AG09309 (cell line): ENCODE measurements at regions not wholly inside any gene's neighbourhood (a gene's known extent, or its start where the extent isn't known, plus 50 kb on each side); places are given as distances from the start of the nearest gene placed in this dataset.

Source experiments
- DNase-seq: peaks from one replicate; pipeline ENCODE4 v3.0.0-alpha.2; 2010; ENCODE audit warnings: low read depth
- H3K4me3 ChIP-seq: 2 replicates; pipeline ENCODE4 v1.5.1; 2011; ENCODE audit warnings: mild to moderate bottlenecking, low read depth, low read length, moderate library complexity; ENCODE audit not compliant: control insufficient read depth
- TF ChIP-seq, protein P1 (sequence below): IDR thresholded peaks from 2 replicates; pipeline ENCODE4 v1.5.1; 2011; ENCODE audit warnings: mild to moderate bottlenecking, low read depth, low read length, inconsistent platforms; ENCODE audit not compliant: insufficient read depth, control insufficient read depth; ENCODE audit errors: missing control alignments

- no peak for DNase-seq
- TF ChIP-seq, protein P1, sequence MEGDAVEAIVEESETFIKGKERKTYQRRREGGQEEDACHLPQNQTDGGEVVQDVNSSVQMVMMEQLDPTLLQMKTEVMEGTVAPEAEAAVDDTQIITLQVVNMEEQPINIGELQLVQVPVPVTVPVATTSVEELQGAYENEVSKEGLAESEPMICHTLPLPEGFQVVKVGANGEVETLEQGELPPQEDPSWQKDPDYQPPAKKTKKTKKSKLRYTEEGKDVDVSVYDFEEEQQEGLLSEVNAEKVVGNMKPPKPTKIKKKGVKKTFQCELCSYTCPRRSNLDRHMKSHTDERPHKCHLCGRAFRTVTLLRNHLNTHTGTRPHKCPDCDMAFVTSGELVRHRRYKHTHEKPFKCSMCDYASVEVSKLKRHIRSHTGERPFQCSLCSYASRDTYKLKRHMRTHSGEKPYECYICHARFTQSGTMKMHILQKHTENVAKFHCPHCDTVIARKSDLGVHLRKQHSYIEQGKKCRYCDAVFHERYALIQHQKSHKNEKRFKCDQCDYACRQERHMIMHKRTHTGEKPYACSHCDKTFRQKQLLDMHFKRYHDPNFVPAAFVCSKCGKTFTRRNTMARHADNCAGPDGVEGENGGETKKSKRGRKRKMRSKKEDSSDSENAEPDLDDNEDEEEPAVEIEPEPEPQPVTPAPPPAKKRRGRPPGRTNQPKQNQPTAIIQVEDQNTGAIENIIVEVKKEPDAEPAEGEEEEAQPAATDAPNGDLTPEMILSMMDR = no peak
- no peak overlapping the region for H3K4me3 ChIP-seq
Observed at GRCh38 chr2:199216253-199216652, 241.5 kb downstream of the SATB2 start.

DNA sequence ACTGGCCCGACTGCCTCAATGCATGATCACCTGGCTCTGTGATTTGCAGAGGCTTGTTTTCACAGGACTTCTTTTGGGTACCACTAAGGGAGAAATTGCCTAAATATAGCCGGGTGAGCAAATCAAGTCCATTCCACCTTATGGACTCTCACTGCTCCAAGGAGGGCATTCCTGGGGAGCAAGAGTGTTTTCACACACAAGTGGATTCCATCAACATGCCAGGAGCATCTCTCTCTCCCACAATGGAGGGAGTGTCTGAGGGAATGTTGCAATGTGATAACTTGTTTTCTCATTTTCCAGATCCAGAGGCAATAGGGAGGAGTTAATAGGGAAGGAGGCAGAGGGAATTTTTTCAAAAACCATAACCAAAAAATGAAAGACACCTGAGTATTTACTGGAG is 250.7 kb downstream of the SATB2 start:
- no peak overlapping the region for H3K4me3 ChIP-seq
- TF ChIP-seq, protein P1 = no peak
- peak; percentile 11 for DNase-seq

DNA sequence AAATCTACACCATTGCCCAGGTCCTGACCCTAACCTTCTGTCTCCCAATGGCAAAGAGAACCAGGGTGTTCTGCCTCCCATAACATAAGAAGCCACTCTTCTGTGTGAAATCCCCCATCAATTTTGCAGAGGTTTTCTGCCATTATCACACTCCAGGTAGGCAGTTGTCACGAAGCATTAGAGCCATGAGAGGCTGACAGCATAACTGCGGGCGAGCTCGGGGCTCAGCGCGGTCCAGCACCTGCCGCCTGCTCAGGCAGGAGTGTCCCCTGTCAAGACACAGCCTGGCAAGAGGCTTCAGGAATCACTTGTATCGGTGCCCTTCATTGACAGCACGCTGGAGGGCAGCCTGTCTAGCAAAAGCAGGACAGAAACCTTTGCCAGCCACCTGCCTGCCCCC is 251.2 kb downstream of the SATB2 start:
- no peak for DNase-seq
- no peak overlapping the region for H3K4me3 ChIP-seq
- TF ChIP-seq, protein P1 = no peak

DNA sequence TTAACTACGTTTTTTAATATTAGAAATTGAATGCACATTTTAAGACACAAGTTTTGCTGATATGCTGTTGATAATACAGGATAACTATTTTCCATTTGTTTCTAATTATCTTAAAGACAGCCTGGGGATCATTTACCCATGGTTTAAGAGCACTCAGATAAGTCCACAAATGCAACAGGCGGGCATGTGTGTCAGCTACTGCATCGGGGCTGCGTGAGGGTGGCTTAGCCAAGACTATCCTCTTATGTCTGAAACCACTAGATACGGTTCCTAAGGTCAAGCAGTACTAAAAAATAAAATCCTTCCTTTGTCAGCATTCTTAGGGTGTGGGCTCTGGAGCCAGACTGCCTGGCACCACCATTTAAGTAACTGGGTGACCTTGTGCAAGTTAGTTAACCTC is 254.8 kb downstream of the SATB2 start:
- TF ChIP-seq, protein P1 = no peak
- no peak for DNase-seq
- H3K4me3 ChIP-seq = no peak overlapping the region

DNA sequence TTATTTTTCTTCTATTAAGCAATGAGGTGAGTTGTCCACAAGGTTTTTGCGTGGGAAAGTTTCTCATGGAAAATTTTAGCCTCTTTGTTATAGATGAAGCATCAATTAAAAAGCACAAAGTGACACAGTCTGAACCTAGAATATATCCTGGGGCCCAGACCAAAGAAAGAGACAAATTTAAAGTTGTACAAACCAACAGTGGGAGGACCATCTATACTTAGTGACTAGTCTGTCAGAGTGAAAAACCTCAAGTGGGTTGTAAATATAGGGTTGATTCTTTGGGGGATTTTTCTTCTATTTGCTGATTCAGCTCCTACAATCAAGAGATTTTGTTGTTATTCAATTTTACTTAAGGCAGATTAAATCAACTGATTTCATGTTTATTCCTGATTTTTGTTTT is 256.2 kb downstream of the SATB2 start:
- TF ChIP-seq, protein P1 = no peak
- no peak overlapping the region for H3K4me3 ChIP-seq
- DNase-seq = no peak

DNA sequence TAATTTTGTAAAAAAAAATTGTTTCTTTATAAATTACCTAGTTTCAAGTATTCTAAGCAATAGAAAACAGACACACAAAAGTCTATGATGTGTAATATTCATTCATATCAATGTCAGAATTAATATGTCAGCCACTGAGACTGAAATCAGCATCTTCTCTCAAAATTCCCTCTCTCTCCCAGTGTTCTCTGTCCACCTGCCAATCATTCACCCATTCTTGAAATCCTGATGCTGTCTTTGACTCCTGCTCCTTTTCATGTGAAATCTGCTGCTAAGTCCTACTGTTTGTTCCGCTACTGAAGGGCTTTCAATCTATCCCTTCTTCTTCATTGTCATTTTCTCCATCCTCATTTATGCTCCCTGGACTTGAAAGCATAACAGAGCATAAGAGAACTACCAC is 257.9 kb downstream of the SATB2 start:
- no peak overlapping the region for H3K4me3 ChIP-seq
- DNase-seq = no peak
- TF ChIP-seq, protein P1 = no peak

- DNase-seq = no peak
- no peak overlapping the region for H3K4me3 ChIP-seq
- TF ChIP-seq, protein P1 = no peak
Observed at GRCh38 chr2:199197448-199197847, 260.3 kb downstream of the SATB2 start.
